Endometrium (tissue), 2 donors: ENCODE measurements at regions not wholly inside any gene's neighbourhood (a gene's known extent, or its start where the extent isn't known, plus 50 kb on each side); places are given as distances from the start of the nearest gene placed in this dataset.

Experiments used
- FAIRE-seq: peaks from 2 replicates; lab custom pipeline; 2012; peaks lifted over from hg19 to GRCh38; lab: Jason Lieb, UNC
- donor health status: control.
- donor health status: control.

- FAIRE-seq, result no peak
Measured at GRCh38 chr12:43179486-43179885, 372.5 kb downstream of the ADAMTS20 start.

GRCh38 chr12:43177276-43177675 is 374.7 kb downstream of the ADAMTS20 start:
- FAIRE-seq, result no peak

GRCh38 chr12:43169115-43169681 is 382.8 kb downstream of the ADAMTS20 start:
- peak; percentile 98 for FAIRE-seq

- no peak for FAIRE-seq
Measured at GRCh38 chr12:43167691-43168090, 384.3 kb downstream of the ADAMTS20 start.

GRCh38 chr12:43165351-43165750 is 386.7 kb downstream of the ADAMTS20 start:
- FAIRE-seq, result no peak

- no peak for FAIRE-seq
Measured at GRCh38 chr12:43162138-43162537, 389.9 kb downstream of the ADAMTS20 start.

- no peak for FAIRE-seq
Measured at GRCh38 chr12:43159506-43159905, 392.5 kb downstream of the ADAMTS20 start.

GRCh38 chr12:43158126-43158525 is 393.9 kb downstream of the ADAMTS20 start:
- FAIRE-seq, result no peak

- FAIRE-seq, result peak; percentile 57
Measured at GRCh38 chr12:43155376-43155775, 396.6 kb downstream of the ADAMTS20 start.

- FAIRE-seq, result no peak
Measured at GRCh38 chr12:43154498-43155045, 397.4 kb downstream of the ADAMTS20 start.

GRCh38 chr12:43151441-43151981 is 400.5 kb downstream of the ADAMTS20 start:
- FAIRE-seq, result peak; percentile 100

GRCh38 chr12:43148691-43149090 is 403.3 kb downstream of the ADAMTS20 start:
- FAIRE-seq, result no peak

- FAIRE-seq, result no peak
Measured at GRCh38 chr12:43147878-43148277, 404.1 kb downstream of the ADAMTS20 start.

- no peak for FAIRE-seq
Measured at GRCh38 chr12:43145481-43145880, 406.5 kb downstream of the ADAMTS20 start.

GRCh38 chr12:43143278-43143677 is 408.7 kb downstream of the ADAMTS20 start:
- no peak for FAIRE-seq

GRCh38 chr12:43132291-43132690 is 419.7 kb downstream of the ADAMTS20 start:
- FAIRE-seq, result no peak

- FAIRE-seq, result no peak
Measured at GRCh38 chr12:43131301-43131700, 420.7 kb downstream of the ADAMTS20 start.

GRCh38 chr12:43127886-43128549 is 424.0 kb downstream of the ADAMTS20 start:
- FAIRE-seq, result no peak

GRCh38 chr12:43126652-43127375 is 425.2 kb downstream of the ADAMTS20 start:
- FAIRE-seq, result no peak

GRCh38 chr12:43123461-43123860 is 428.5 kb downstream of the ADAMTS20 start:
- no peak for FAIRE-seq

GRCh38 chr12:43120150-43120549 is 431.9 kb downstream of the ADAMTS20 start:
- FAIRE-seq, result no peak

- no peak for FAIRE-seq
Measured at GRCh38 chr12:43118881-43119280, 433.1 kb downstream of the ADAMTS20 start.

- no peak for FAIRE-seq
Measured at GRCh38 chr12:43118234-43118633, 433.8 kb downstream of the ADAMTS20 start.
